WTC11 (cell line): ENCODE measurements at regions not wholly inside any gene's neighbourhood (a gene's known extent, or its start where the extent isn't known, plus 50 kb on each side); places are given as distances from the start of the nearest gene placed in this dataset.

Experiments
- ATAC-seq: fragments of 200-7000 bp; cut with Tn5 transposase; 2 replicates; pipeline ENCODE4 v1.10.0; 2021; ENCODE audit warnings: mild to moderate bottlenecking, moderate library complexity
- CTCF ChIA-PET: fragments of 300-600 bp; sonication (Branson Sonifier 250); formaldehyde crosslinking; loops from one replicate; lab custom pipeline; 2021; ENCODE audit warnings: antibody characterized with exemption; lab: Charles Lee
- POLR2A ChIA-PET: fragments of 350-600 bp; sonication (Branson Sonifier 250); formaldehyde crosslinking; loops from one replicate; lab custom pipeline; 2021; ENCODE audit warnings: antibody characterized with exemption; lab: Charles Lee
- DNase-seq: peaks from one replicate; pipeline ENCODE4 v3.0.0; 2021; ENCODE audit warnings: low spot score
- H3K27ac Mint-ChIP-seq: 2 replicates; pipeline ENCODE4 v1.8.0; 2021; ENCODE audit warnings: mixed read lengths
- H3K27me3 Mint-ChIP-seq: 2 replicates; pipeline ENCODE4 v1.8.0; 2021; ENCODE audit warnings: low read depth, mild to moderate bottlenecking, moderate library complexity, mixed read lengths
- H3K36me3 Mint-ChIP-seq: 2 replicates; pipeline ENCODE4 v1.8.0; 2021; ENCODE audit warnings: mixed read lengths
- H3K4me1 Mint-ChIP-seq: 2 replicates; pipeline ENCODE4 v1.8.0; 2022; ENCODE audit warnings: mixed read lengths
- H3K4me3 Mint-ChIP-seq: 2 replicates; pipeline ENCODE4 v1.8.0; 2021; ENCODE audit warnings: mild to moderate bottlenecking, moderate library complexity, mixed read lengths
- H3K9me3 Mint-ChIP-seq: 2 replicates; pipeline ENCODE4 v1.8.0; 2021; ENCODE audit warnings: mixed read lengths
- ATF3 ChIP-seq: sonication (generic); formaldehyde crosslinking; conservative IDR thresholded peaks from 2 replicates; pipeline ENCODE4 v1.8.1; 2022; ENCODE audit warnings: mild to moderate bottlenecking, missing genetic modification reagents
- CBFB ChIP-seq: sonication (generic); formaldehyde crosslinking; IDR thresholded peaks from 2 replicates; pipeline ENCODE4 v1.8.1; 2022; ENCODE audit warnings: mild to moderate bottlenecking, low read depth, missing genetic modification reagents
- ELF4 ChIP-seq: sonication (generic); formaldehyde crosslinking; IDR thresholded peaks from 2 replicates; pipeline ENCODE4 v1.8.1; 2022; ENCODE audit warnings: low read depth, mild to moderate bottlenecking, moderate library complexity, missing genetic modification reagents
- ERG ChIP-seq: fragments of 250-450 bp; sonication (Bioruptor Pico); IDR thresholded peaks from 2 replicates; pipeline ENCODE4 v1.8.0; 2021; ENCODE audit warnings: mild to moderate bottlenecking
- FOXK1 ChIP-seq: sonication (generic); formaldehyde crosslinking; IDR thresholded peaks from 2 replicates; pipeline ENCODE4 v1.8.0; 2022; ENCODE audit warnings: mild to moderate bottlenecking, moderate library complexity, missing genetic modification reagents
- JAZF1 ChIP-seq: fragments of 250-450 bp; sonication (Bioruptor Pico); IDR thresholded peaks from 2 replicates; pipeline ENCODE4 v1.9.0; 2021; ENCODE audit warnings: moderate library complexity, mild to moderate bottlenecking, inconsistent platforms
- JUN ChIP-seq: sonication (generic); formaldehyde crosslinking; IDR thresholded peaks from 2 replicates; pipeline ENCODE4 v1.8.0; 2023; ENCODE audit warnings: mild to moderate bottlenecking, missing genetic modification reagents
- MXD4 ChIP-seq: fragments of 250-450 bp; sonication (Bioruptor Pico); IDR thresholded peaks from 2 replicates; pipeline ENCODE4 v1.8.0; 2021; ENCODE audit warnings: mild to moderate bottlenecking, moderate library complexity, borderline replicate concordance
- NFE2L1 ChIP-seq: sonication (generic); formaldehyde crosslinking; IDR thresholded peaks from 2 replicates; pipeline ENCODE4 v1.8.1; 2023; ENCODE audit warnings: missing genetic modification reagents
- NR2C2 ChIP-seq: sonication (generic); formaldehyde crosslinking; IDR thresholded peaks from 2 replicates; pipeline ENCODE4 v1.8.0; 2022; ENCODE audit warnings: mild to moderate bottlenecking, missing genetic modification reagents
- PRRX2 ChIP-seq: fragments of 250-450 bp; sonication (Bioruptor Pico); IDR thresholded peaks from 2 replicates; pipeline ENCODE4 v1.8.0; 2021; ENCODE audit warnings: mild to moderate bottlenecking
- ZNF138 ChIP-seq: sonication (generic); formaldehyde crosslinking; conservative IDR thresholded peaks from 2 replicates; pipeline ENCODE4 v1.8.1; 2022; ENCODE audit warnings: mild to moderate bottlenecking, moderate library complexity, missing genetic modification reagents
- ZNF396 ChIP-seq: fragments of 250-450 bp; sonication (Bioruptor Pico); IDR thresholded peaks from 2 replicates; pipeline ENCODE4 v1.8.0; 2021; ENCODE audit warnings: mild to moderate bottlenecking, moderate library complexity, borderline replicate concordance
- ZNF423 ChIP-seq: fragments of 250-450 bp; sonication (Bioruptor Pico); IDR thresholded peaks from 2 replicates; pipeline ENCODE4 v2.1.2; 2022; ENCODE audit warnings: mild to moderate bottlenecking, moderate library complexity
- TF ChIP-seq, protein P1 (sequence below): sonication (generic); formaldehyde crosslinking; IDR thresholded peaks from 2 replicates; pipeline ENCODE4 v1.8.0; 2022; ENCODE audit warnings: missing genetic modification reagents
- TF ChIP-seq, protein P2 (sequence below): fragments of 250-450 bp; sonication (Bioruptor Pico); IDR thresholded peaks from 2 replicates; pipeline ENCODE4 v1.9.0; 2021; ENCODE audit warnings: mild to moderate bottlenecking
- TF ChIP-seq, protein P3 (sequence below): sonication (generic); formaldehyde crosslinking; IDR thresholded peaks from 2 replicates; pipeline ENCODE4 v1.8.0; 2023; ENCODE audit warnings: mild to moderate bottlenecking, missing genetic modification reagents
- TF ChIP-seq, protein P4 (sequence below): sonication (generic); formaldehyde crosslinking; IDR thresholded peaks from 2 replicates; pipeline ENCODE4 v1.8.1; 2023; ENCODE audit warnings: mild to moderate bottlenecking, missing genetic modification reagents, moderate library complexity

DNA sequence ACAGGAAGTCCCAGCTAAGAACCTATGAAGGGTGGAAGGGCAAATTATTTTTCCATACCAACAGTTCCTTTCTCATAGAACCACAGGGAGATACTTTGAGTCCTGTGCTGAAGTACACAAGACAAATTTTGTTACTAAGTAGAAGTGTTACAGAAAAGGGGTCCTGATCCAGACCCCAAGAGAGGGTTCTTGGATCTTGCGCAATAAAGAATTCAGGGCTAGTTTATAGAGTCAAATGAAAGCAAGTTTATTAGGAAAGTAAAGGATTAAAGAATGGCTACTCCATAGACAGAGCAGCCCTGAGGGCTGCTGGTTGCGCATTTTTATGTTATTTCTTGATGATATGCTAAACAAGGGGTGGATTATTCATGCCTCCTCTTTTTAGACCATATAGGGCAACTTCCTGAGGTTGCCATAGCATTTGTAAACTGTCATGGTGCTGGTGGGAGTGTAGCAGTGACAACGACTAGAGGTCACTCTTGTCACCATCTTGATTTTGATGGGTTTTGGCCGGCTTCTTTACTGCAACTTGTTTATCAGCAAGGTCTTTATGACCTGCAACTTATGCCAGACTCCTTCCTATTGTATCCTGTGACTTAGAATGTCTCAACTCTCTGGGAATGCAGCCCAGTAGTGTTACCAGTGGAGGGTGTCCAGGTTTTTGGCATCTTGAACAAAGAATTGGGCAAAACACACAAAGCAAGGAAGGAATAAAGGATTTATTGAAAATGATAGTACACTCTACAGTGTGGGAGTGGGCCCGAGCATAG is 409.4 kb downstream of the SH2D4B start:
- ATAC-seq (no peak), DNase-seq (no peak)
- peaks cover 20% of the 10 kb centered on the region for H3K9me3 Mint-ChIP-seq
- H3K36me3 Mint-ChIP-seq = peaks cover 17% of the 10 kb centered on the region
- POLR2A ChIA-PET = no interaction called here
- CTCF ChIA-PET = interaction anchor here (2.5 to 3.7 kb wide), 2 partner anchors 246 to 285 kb away, joined by 27 to 46 read pairs; no protein-coding TSS in a partner anchor
- no peak overlapping the region for H3K4me3 Mint-ChIP-seq
- no peaks in the 10 kb centered on the region; the same call in 1 of the 2 replicates for H3K27me3 Mint-ChIP-seq
- TF ChIP-seq, protein P1, sequence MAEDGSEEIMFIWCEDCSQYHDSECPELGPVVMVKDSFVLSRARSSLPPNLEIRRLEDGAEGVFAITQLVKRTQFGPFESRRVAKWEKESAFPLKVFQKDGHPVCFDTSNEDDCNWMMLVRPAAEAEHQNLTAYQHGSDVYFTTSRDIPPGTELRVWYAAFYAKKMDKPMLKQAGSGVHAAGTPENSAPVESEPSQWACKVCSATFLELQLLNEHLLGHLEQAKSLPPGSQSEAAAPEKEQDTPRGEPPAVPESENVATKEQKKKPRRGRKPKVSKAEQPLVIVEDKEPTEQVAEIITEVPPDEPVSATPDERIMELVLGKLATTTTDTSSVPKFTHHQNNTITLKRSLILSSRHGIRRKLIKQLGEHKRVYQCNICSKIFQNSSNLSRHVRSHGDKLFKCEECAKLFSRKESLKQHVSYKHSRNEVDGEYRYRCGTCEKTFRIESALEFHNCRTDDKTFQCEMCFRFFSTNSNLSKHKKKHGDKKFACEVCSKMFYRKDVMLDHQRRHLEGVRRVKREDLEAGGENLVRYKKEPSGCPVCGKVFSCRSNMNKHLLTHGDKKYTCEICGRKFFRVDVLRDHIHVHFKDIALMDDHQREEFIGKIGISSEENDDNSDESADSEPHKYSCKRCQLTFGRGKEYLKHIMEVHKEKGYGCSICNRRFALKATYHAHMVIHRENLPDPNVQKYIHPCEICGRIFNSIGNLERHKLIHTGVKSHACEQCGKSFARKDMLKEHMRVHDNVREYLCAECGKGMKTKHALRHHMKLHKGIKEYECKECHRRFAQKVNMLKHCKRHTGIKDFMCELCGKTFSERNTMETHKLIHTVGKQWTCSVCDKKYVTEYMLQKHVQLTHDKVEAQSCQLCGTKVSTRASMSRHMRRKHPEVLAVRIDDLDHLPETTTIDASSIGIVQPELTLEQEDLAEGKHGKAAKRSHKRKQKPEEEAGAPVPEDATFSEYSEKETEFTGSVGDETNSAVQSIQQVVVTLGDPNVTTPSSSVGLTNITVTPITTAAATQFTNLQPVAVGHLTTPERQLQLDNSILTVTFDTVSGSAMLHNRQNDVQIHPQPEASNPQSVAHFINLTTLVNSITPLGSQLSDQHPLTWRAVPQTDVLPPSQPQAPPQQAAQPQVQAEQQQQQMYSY (CRISPR knock-in tag) = no peak
- TF ChIP-seq FOXK1 (CRISPR knock-in tag) = no peak
- no peak overlapping the region for H3K27ac Mint-ChIP-seq
- peaks cover 50% of the 10 kb centered on the region for H3K4me1 Mint-ChIP-seq

- POLR2A ChIA-PET = no interaction called here
- H3K27ac Mint-ChIP-seq = no peak overlapping the region
These were observed 412.1 kb downstream of the SH2D4B start for GRCh38 chr10:80949785-80950184.

DNA sequence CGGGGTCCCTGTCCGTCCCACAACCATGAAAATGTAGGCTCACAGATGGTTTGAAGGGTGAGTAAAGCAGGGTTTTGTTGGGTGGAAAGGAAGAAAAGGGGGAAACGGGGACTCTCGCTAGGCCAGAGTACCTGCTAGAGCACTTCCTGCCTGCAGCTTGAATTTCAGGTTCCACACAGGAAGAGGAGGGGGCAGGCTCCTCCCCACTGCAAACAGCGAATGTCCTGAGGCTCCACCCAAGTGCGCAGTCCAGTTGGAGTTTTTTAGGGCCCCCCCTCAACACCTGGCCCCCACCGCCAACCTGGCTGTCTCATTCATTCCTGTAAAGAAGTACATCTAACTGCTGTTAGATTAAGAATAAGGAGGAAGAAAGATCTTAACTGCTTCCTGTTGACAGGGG is 414.7 kb downstream of the SH2D4B start:
- Mint-ChIP-seq H3K9me3 (peaks cover 27% of the 10 kb centered on the region), H3K4me3 (no peak overlapping the region), H3K27me3 (no peaks in the 10 kb centered on the region; the same call in 1 of the 2 replicates), H3K4me1 (peaks cover 21% of the 10 kb centered on the region), H3K36me3 (peaks cover 18% of the 10 kb centered on the region), H3K27ac (no peak overlapping the region)
- ChIA-PET CTCF (interaction anchor here (1.1 kb wide), 1 partner anchor 290 kb away, joined by 3 read pairs; no protein-coding TSS in a partner anchor), POLR2A (no interaction called here)
- ATAC-seq (peak; percentile 18; the same call in 1 of the 2 replicates), DNase-seq (no peak)
- TF ChIP-seq JAZF1 (CRISPR knock-in tag) = no peak
- TF ChIP-seq ERG (CRISPR knock-in tag) = no peak
- TF ChIP-seq ELF4 (CRISPR knock-in tag) = no peak
- no peak for TF ChIP-seq NR2C2 (CRISPR knock-in tag)
- TF ChIP-seq, protein P2, sequence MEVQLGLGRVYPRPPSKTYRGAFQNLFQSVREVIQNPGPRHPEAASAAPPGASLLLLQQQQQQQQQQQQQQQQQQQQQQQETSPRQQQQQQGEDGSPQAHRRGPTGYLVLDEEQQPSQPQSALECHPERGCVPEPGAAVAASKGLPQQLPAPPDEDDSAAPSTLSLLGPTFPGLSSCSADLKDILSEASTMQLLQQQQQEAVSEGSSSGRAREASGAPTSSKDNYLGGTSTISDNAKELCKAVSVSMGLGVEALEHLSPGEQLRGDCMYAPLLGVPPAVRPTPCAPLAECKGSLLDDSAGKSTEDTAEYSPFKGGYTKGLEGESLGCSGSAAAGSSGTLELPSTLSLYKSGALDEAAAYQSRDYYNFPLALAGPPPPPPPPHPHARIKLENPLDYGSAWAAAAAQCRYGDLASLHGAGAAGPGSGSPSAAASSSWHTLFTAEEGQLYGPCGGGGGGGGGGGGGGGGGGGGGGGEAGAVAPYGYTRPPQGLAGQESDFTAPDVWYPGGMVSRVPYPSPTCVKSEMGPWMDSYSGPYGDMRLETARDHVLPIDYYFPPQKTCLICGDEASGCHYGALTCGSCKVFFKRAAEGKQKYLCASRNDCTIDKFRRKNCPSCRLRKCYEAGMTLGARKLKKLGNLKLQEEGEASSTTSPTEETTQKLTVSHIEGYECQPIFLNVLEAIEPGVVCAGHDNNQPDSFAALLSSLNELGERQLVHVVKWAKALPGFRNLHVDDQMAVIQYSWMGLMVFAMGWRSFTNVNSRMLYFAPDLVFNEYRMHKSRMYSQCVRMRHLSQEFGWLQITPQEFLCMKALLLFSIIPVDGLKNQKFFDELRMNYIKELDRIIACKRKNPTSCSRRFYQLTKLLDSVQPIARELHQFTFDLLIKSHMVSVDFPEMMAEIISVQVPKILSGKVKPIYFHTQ (CRISPR knock-in tag) = no peak
- TF ChIP-seq ATF3 (CRISPR knock-in tag) = no peak
- TF ChIP-seq, protein P1 (CRISPR knock-in tag) = no peak
- no peak for TF ChIP-seq PRRX2
- TF ChIP-seq JUN (CRISPR knock-in tag) = no peak
- TF ChIP-seq, protein P3, sequence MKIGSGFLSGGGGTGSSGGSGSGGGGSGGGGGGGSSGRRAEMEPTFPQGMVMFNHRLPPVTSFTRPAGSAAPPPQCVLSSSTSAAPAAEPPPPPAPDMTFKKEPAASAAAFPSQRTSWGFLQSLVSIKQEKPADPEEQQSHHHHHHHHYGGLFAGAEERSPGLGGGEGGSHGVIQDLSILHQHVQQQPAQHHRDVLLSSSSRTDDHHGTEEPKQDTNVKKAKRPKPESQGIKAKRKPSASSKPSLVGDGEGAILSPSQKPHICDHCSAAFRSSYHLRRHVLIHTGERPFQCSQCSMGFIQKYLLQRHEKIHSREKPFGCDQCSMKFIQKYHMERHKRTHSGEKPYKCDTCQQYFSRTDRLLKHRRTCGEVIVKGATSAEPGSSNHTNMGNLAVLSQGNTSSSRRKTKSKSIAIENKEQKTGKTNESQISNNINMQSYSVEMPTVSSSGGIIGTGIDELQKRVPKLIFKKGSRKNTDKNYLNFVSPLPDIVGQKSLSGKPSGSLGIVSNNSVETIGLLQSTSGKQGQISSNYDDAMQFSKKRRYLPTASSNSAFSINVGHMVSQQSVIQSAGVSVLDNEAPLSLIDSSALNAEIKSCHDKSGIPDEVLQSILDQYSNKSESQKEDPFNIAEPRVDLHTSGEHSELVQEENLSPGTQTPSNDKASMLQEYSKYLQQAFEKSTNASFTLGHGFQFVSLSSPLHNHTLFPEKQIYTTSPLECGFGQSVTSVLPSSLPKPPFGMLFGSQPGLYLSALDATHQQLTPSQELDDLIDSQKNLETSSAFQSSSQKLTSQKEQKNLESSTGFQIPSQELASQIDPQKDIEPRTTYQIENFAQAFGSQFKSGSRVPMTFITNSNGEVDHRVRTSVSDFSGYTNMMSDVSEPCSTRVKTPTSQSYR (CRISPR knock-in tag) = no peak

More at GRCh38 chr10:80949785-80950184, 412.1 kb downstream of the SH2D4B start:
- Mint-ChIP-seq H3K4me1 (peaks cover 43% of the 10 kb centered on the region), H3K9me3 (peaks cover 27% of the 10 kb centered on the region), H3K36me3 (peaks cover 18% of the 10 kb centered on the region), H3K4me3 (no peak overlapping the region), H3K27me3 (no peaks in the 10 kb centered on the region; the same call in 1 of the 2 replicates)
- CTCF ChIA-PET = no interaction called here
- TF ChIP-seq ZNF423 (CRISPR knock-in tag) (no peak), ZNF396 (CRISPR knock-in tag) (no peak), CBFB (CRISPR knock-in tag) (no peak), MXD4 (no peak), NFE2L1 (CRISPR knock-in tag) (no peak), ZNF138 (CRISPR knock-in tag) (no peak)
- TF ChIP-seq, protein P4, sequence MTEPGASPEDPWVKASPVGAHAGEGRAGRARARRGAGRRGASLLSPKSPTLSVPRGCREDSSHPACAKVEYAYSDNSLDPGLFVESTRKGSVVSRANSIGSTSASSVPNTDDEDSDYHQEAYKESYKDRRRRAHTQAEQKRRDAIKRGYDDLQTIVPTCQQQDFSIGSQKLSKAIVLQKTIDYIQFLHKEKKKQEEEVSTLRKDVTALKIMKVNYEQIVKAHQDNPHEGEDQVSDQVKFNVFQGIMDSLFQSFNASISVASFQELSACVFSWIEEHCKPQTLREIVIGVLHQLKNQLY (CRISPR knock-in tag) = no peak
- DNase-seq = no peak
- ATAC-seq = no peak
